IMR-90 (cell line): ENCODE measurements at regions not wholly inside any gene's neighbourhood (a gene's known extent, or its start where the extent isn't known, plus 50 kb on each side); places are given as distances from the start of the nearest gene placed in this dataset.

ENCODE experiments used
- ATAC-seq: fragments of 200-7000 bp; cut with Tn5 transposase; 2 replicates; pipeline ENCODE4 v1.9.1; 2020; ENCODE audit warnings: low read depth, mild to moderate bottlenecking, moderate library complexity
- BruUV-seq: library from RNA; stranded (reverse); fragments of 400-500 nt; replicated peaks from 2 replicates; lab custom pipeline; 2021; lab: Mats Ljungman, UMichigan
- CTCF ChIA-PET: fragments of 300-600 bp; formaldehyde crosslinking; extraction: SDS; loops from one replicate; lab custom pipeline; 2021; ENCODE audit warnings: antibody characterized with exemption; lab: Yijun Ruan, JAX
- POLR2A ChIA-PET: fragments of 300-600 bp; sonication (Branson Sonifier 250); formaldehyde crosslinking; loops from one replicate; lab custom pipeline; 2022; ENCODE audit warnings: antibody characterized with exemption; ENCODE audit not compliant: unreplicated experiment; lab: Charles Lee
- DNase-seq: peaks from one replicate; pipeline ENCODE4 v3.0.0; 2013
- H2AFZ ChIP-seq: replicated peaks from 2 replicates; pipeline ENCODE3; 2013; ENCODE audit warnings: low read length, mild to moderate bottlenecking; ENCODE audit not compliant: poor library complexity
- H2AK5ac ChIP-seq: 2 replicates; pipeline ENCODE4 v1.6.1; 2013; ENCODE audit warnings: low read depth, low read length, inconsistent platforms
- H2AK9ac ChIP-seq: replicated peaks from 2 replicates; pipeline ENCODE3; 2013; ENCODE audit warnings: mild to moderate bottlenecking, low read depth, low read length, moderate library complexity; ENCODE audit not compliant: poor library complexity
- H2BK120ac ChIP-seq: 2 replicates; pipeline ENCODE4 v1.6.1; 2013; ENCODE audit warnings: low read depth, low read length, inconsistent platforms
- H2BK15ac ChIP-seq: 3 replicates; pipeline ENCODE4 v1.6.1; 2013; ENCODE audit warnings: low read depth, low read length, inconsistent platforms
- H2BK20ac ChIP-seq: 2 replicates; pipeline ENCODE4 v1.6.1; 2013; ENCODE audit warnings: low read depth, mild to moderate bottlenecking, inconsistent platforms, low read length, moderate library complexity
- H2BK5ac ChIP-seq: 2 replicates; pipeline ENCODE4 v1.6.1; 2013; ENCODE audit warnings: mild to moderate bottlenecking, low read depth, low read length, inconsistent platforms; ENCODE audit not compliant: poor library complexity, severe bottlenecking
- H3K14ac ChIP-seq: replicated peaks from 2 replicates; pipeline ENCODE4 v1.6.1; 2013; ENCODE audit warnings: low read depth, low read length, inconsistent platforms
- H3K18ac ChIP-seq: 2 replicates; pipeline ENCODE4 v1.6.1; 2013; ENCODE audit warnings: low read depth, low read length, control low read depth
- H3K23ac ChIP-seq: 2 replicates; pipeline ENCODE4 v1.6.1; 2013; ENCODE audit warnings: low read depth, low read length, inconsistent platforms
- H3K27ac ChIP-seq: 2 replicates; pipeline ENCODE4 v1.5.1; 2013; ENCODE audit warnings: mild to moderate bottlenecking, control low read depth, low read length; ENCODE audit not compliant: insufficient read depth
- H3K27me3 ChIP-seq: 2 replicates; pipeline ENCODE4 v1.6.1; 2013; ENCODE audit warnings: low read length; ENCODE audit not compliant: control insufficient read depth, insufficient read depth
- H3K36me3 ChIP-seq: 2 replicates; pipeline ENCODE4 v1.6.1; 2013; ENCODE audit warnings: low read length, mixed read lengths; ENCODE audit not compliant: control insufficient read depth, insufficient read depth
- H3K4ac ChIP-seq: 2 replicates; pipeline ENCODE4 v1.6.1; 2013; ENCODE audit warnings: low read depth, low read length, inconsistent platforms
- H3K4me1 ChIP-seq: 2 replicates; pipeline ENCODE4 v1.6.1; 2013; ENCODE audit warnings: low read length, mixed read lengths; ENCODE audit not compliant: control insufficient read depth, insufficient read depth
- H3K4me2 ChIP-seq: 2 replicates; pipeline ENCODE4 v1.6.1; 2013; ENCODE audit warnings: low read depth, mild to moderate bottlenecking, control low read depth, low read length, moderate library complexity
- H3K4me3 ChIP-seq: 2 replicates; pipeline ENCODE4 v1.5.1; 2013; ENCODE audit warnings: low read depth, mild to moderate bottlenecking, control low read depth, low read length, moderate library complexity; ENCODE audit not compliant: insufficient read depth
- H3K56ac ChIP-seq: 2 replicates; pipeline ENCODE4 v1.6.1; 2013; ENCODE audit warnings: low read length, inconsistent platforms; ENCODE audit not compliant: insufficient read depth; ENCODE audit errors: extremely low read depth
- H3K79me1 ChIP-seq, 2 experiments: 2 replicates each; pipeline ENCODE4 v1.6.1; 2013; ENCODE audit warnings: low read length in 2 of 2, inconsistent platforms in 1 of 2, low read depth in 1 of 2
- H3K9ac ChIP-seq: 2 replicates; pipeline ENCODE4 v1.6.1; 2013; ENCODE audit warnings: low read depth, low read length, control low read depth
- H3K9me1 ChIP-seq: 2 replicates; pipeline ENCODE4 v1.6.1; 2013; ENCODE audit warnings: low read length, inconsistent platforms; ENCODE audit not compliant: insufficient read depth
- H3K9me3 ChIP-seq: 2 replicates; pipeline ENCODE4 v1.6.1; 2013; ENCODE audit warnings: low read length; ENCODE audit not compliant: control insufficient read depth, insufficient read depth
- H4K20me1 ChIP-seq: 2 replicates; pipeline ENCODE4 v1.6.1; 2013; ENCODE audit warnings: low read length, inconsistent platforms; ENCODE audit not compliant: insufficient read depth
- H4K5ac ChIP-seq: 2 replicates; pipeline ENCODE4 v1.6.1; 2013; ENCODE audit warnings: mild to moderate bottlenecking, low read depth, low read length, control low read depth
- H4K8ac ChIP-seq, 2 experiments: 2 replicates each; pipeline ENCODE4 v1.6.1; 2013; ENCODE audit warnings: low read depth in 2 of 2, low read length in 2 of 2, control low read depth in 1 of 2, inconsistent platforms in 1 of 2
- H4K91ac ChIP-seq: 2 replicates; pipeline ENCODE4 v1.6.1; 2013; ENCODE audit warnings: low read depth, low read length, inconsistent platforms; ENCODE audit not compliant: insufficient read depth
- BHLHE40 ChIP-seq: fragments of 150-350 bp; IDR thresholded peaks from 2 replicates; pipeline ENCODE4 v1.6.1; 2016; ENCODE audit warnings: mild to moderate bottlenecking, low read depth, low read length
- CEBPB ChIP-seq: IDR thresholded peaks from 2 replicates; pipeline ENCODE4 v1.6.1; 2012; ENCODE audit warnings: low read depth, low read length, improper control_type of control experiment
- FOS ChIP-seq: fragments of 150-350 bp; IDR thresholded peaks from 2 replicates; pipeline ENCODE4 v1.6.1; 2016; ENCODE audit warnings: low read depth, low read length
- MAFK ChIP-seq: IDR thresholded peaks from 2 replicates; pipeline ENCODE4 v1.6.1; 2012; ENCODE audit warnings: low read depth, low read length, improper control_type of control experiment
- MAZ ChIP-seq: IDR thresholded peaks from 2 replicates; pipeline ENCODE4 v1.6.1; 2012; ENCODE audit warnings: low read depth, mild to moderate bottlenecking, low read length, improper control_type of control experiment, moderate library complexity, borderline replicate concordance
- MXI1 ChIP-seq: IDR thresholded peaks from 2 replicates; pipeline ENCODE4 v1.6.1; 2012; ENCODE audit warnings: low read depth, mild to moderate bottlenecking, low read length, moderate library complexity, borderline replicate concordance
- NFE2L2 ChIP-seq: fragments of 150-350 bp; IDR thresholded peaks from 2 replicates; pipeline ENCODE4 v1.6.1; 2016; ENCODE audit warnings: low read depth, mild to moderate bottlenecking, low read length
- POLR2A ChIP-seq: IDR thresholded peaks from 2 replicates; pipeline ENCODE4 v1.6.1; 2012; ENCODE audit warnings: mild to moderate bottlenecking, low read depth, low read length
- RAD21 ChIP-seq: IDR thresholded peaks from 2 replicates; pipeline ENCODE4 v1.6.1; 2012; ENCODE audit warnings: low read length, improper control_type of control experiment
- RCOR1 ChIP-seq: IDR thresholded peaks from 2 replicates; pipeline ENCODE4 v1.6.1; 2012; ENCODE audit warnings: mild to moderate bottlenecking, low read length, improper control_type of control experiment; ENCODE audit not compliant: insufficient replicate concordance
- RFX5 ChIP-seq: IDR thresholded peaks from 2 replicates; pipeline ENCODE4 v1.8.0; 2012; ENCODE audit warnings: low read depth, mild to moderate bottlenecking, low read length, moderate library complexity
- SMC3 ChIP-seq: fragments of 150-350 bp; IDR thresholded peaks from 2 replicates; pipeline ENCODE4 v1.6.1; 2016; ENCODE audit warnings: low read depth, mild to moderate bottlenecking, antibody characterized with exemption, low read length, moderate library complexity
- dilution Hi-C: fragments of 300-500 bp; cut with HindIII; formaldehyde crosslinking; loops from one replicate; pipeline ENCODE4 v1.14.3; 2018; ENCODE audit warnings: low sequenced_read_pairs; ENCODE audit not compliant: unreplicated experiment
- in situ Hi-C: fragments of 300-500 bp; cut with MboI; formaldehyde crosslinking; loops from 3 replicates; pipeline ENCODE4 v1.14.3; 2019; ENCODE audit warnings: low sequenced_read_pairs, inconsistent platforms, mixed read lengths
- intact Hi-C: fragments of 100-400 bp; cut with micrococcal nuclease; formaldehyde crosslinking; loops from 2 replicates; pipeline ENCODE4 v1.10.0; 2022
- TF ChIP-seq, protein P1 (sequence below): fragments of 150-350 bp; IDR thresholded peaks from 2 replicates; pipeline ENCODE4 v1.6.1; 2017; ENCODE audit warnings: mild to moderate bottlenecking, antibody characterized with exemption, low read length, low read depth
- TF ChIP-seq, protein P2 (sequence below): fragments of 150-350 bp; IDR thresholded peaks from 2 replicates; pipeline ENCODE4 v1.6.1; 2016; ENCODE audit warnings: low read depth, mild to moderate bottlenecking, low read length, moderate library complexity, borderline replicate concordance

DNA sequence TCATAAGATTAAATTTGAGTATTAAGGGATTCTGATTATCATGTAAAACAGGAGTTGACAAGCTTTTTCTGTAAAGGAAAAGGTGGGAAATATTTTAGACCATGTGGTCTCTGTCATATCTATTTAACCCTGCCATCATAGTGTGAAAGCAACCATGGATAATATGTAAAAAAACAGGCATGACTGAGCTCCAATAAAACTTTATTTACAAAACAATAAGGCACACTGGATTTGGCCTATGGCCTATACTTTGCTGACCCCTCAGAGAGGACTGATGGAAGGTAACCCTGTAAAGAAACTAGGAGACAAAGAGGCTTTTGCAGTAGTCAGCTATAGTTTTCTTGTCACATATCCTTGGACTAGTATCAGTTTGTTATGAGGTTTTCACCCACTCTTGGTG lies 130.5 kb upstream of the CDK13 start:
- H2AK5ac ChIP-seq, result no peak overlapping the region
- no peak overlapping the region for H4K8ac ChIP-seq
- no peak overlapping the region for H4K5ac ChIP-seq
- no peak overlapping the region for H2BK120ac ChIP-seq
- H3K4me2 ChIP-seq, result no peak overlapping the region
- H3K36me3 ChIP-seq, result no peaks in the 10 kb centered on the region
- H2BK20ac ChIP-seq, result no peak overlapping the region
- no peak overlapping the region for H2AK9ac ChIP-seq
- no peak for TF ChIP-seq SMC3
- TF ChIP-seq MAZ, result no peak
- TF ChIP-seq, protein P1, sequence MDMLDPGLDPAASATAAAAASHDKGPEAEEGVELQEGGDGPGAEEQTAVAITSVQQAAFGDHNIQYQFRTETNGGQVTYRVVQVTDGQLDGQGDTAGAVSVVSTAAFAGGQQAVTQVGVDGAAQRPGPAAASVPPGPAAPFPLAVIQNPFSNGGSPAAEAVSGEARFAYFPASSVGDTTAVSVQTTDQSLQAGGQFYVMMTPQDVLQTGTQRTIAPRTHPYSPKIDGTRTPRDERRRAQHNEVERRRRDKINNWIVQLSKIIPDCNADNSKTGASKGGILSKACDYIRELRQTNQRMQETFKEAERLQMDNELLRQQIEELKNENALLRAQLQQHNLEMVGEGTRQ, result no peak
- TF ChIP-seq, protein P2, sequence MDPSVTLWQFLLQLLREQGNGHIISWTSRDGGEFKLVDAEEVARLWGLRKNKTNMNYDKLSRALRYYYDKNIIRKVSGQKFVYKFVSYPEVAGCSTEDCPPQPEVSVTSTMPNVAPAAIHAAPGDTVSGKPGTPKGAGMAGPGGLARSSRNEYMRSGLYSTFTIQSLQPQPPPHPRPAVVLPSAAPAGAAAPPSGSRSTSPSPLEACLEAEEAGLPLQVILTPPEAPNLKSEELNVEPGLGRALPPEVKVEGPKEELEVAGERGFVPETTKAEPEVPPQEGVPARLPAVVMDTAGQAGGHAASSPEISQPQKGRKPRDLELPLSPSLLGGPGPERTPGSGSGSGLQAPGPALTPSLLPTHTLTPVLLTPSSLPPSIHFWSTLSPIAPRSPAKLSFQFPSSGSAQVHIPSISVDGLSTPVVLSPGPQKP, result no peak
- no peak for TF ChIP-seq RAD21
- TF ChIP-seq RFX5, result no peak
- TF ChIP-seq BHLHE40, result no peak
- TF ChIP-seq MXI1, result no peak
- no peak for TF ChIP-seq MAFK
- no peak for TF ChIP-seq FOS
- TF ChIP-seq RCOR1, result no peak
- TF ChIP-seq CEBPB, result no peak
- TF ChIP-seq NFE2L2, result no peak
- TF ChIP-seq POLR2A, result no peak
- intact Hi-C loops (no loop called here), dilution Hi-C loops (no loop called here), in situ Hi-C loops (no loop called here)
- H4K91ac ChIP-seq, result no peak overlapping the region
- no peaks in the 10 kb centered on the region for H4K20me1 ChIP-seq
- CTCF ChIA-PET, result no interaction called here
- no peaks in the 10 kb centered on the region for H3K79me1 ChIP-seq
- ATAC-seq, result no peak
- no peak overlapping the region for H2AFZ ChIP-seq
- no peak overlapping the region for H2BK5ac ChIP-seq
- no peak overlapping the region for H2BK15ac ChIP-seq
- peaks cover 38% of the 10 kb centered on the region for H3K27me3 ChIP-seq
- no peak for DNase-seq
- no peak overlapping the region for H3K4me3 ChIP-seq
- BruUV-seq, result no TSS peak
- no peak overlapping the region for H3K9ac ChIP-seq
- H3K4ac ChIP-seq, result no peak overlapping the region
- H3K23ac ChIP-seq, result no peak overlapping the region
- H3K18ac ChIP-seq, result no peak overlapping the region
- no peak overlapping the region for H3K14ac ChIP-seq
- H3K56ac ChIP-seq, result no peak overlapping the region
- no peaks in the 10 kb centered on the region for H3K4me1 ChIP-seq
- no peaks in the 10 kb centered on the region for H3K9me1 ChIP-seq
- H3K9me3 ChIP-seq, result no peaks in the 10 kb centered on the region
- POLR2A ChIA-PET, result no interaction called here
- H3K27ac ChIP-seq, result no peak overlapping the region
